ENCODE measurements at regions not wholly inside any gene's neighbourhood (a gene's known extent, or its start where the extent isn't known, plus 50 kb on each side); places are given as distances from the start of the nearest gene placed in this dataset.
A peak's percentile ranks its signal among the peaks of the same experiment; 100 is the strongest.

DNA sequence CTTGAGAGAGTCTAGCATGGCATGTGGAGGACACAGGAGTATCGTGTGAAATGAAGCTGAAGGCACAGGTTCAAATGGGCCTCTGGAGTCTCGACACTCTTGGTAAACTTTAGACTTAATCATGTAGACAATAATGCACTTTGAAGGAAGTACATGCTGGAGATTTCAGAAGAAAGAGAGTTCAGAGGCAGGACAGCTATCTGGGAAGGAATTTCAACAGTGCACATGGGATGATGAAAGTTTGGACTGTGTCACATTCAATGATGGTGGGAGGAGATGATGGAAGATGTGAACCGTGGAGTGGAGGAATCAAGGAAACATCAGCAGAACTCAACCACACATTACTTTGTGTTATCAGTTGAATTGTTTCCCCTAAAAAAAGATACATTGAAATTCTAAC, 88.6 kb upstream of the PAPPA start:
- DNase-seq = no peak

GRCh38 chr9:116066221-116066620, 87.4 kb upstream of the PAPPA start:
- no peak for DNase-seq

DNA sequence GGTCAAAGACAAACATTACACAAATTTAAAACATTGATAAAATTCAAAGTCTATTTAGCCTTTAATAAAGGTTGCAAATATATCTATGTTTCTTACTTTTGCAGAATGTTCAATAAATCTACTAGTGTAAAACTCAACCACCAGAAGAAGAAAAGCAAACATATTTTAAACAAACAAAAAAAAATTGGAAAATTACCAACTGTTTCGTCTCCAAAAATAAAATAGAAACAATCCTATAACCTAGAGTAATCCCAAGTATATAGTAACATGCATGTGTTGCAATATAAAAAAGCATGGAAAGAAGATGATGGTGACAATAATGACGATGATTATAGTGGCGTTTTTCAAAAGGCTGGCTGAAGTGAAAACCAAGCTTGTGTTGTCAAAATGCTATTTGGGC, 86.0 kb upstream of the PAPPA start:
- DNase-seq = no peak

- DNase-seq = no peak
These were observed 83.2 kb upstream of the PAPPA start for GRCh38 chr9:116070256-116070914.

DNA sequence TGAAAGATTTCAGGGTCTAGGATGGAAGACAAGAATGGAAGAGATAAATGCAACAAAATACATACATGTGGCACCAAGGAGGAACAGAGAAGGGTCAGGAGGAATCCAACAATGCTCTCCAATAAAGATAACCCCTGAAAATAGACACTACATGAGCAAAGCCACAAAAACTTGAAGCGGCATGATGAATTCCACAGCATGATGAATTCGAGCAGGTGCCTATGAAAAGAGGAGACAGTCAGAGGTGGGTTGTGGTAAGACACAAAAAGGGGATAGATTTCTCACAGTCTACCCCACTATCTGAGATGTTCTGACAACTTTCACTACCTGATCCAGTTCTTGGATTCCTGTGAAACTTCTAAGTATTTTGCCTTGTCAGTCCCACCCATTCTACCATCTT, 81.5 kb upstream of the PAPPA start:
- no peak for DNase-seq

GRCh38 chr9:116073826-116074225, 79.8 kb upstream of the PAPPA start:
- no peak for DNase-seq

GRCh38 chr9:116074658-116075057, 78.9 kb upstream of the PAPPA start:
- no peak for DNase-seq

- no peak for DNase-seq
These were observed 78.4 kb upstream of the PAPPA start for GRCh38 chr9:116075191-116075590.

GRCh38 chr9:116078640-116079039, 75.0 kb upstream of the PAPPA start:
- no peak for DNase-seq

DNA sequence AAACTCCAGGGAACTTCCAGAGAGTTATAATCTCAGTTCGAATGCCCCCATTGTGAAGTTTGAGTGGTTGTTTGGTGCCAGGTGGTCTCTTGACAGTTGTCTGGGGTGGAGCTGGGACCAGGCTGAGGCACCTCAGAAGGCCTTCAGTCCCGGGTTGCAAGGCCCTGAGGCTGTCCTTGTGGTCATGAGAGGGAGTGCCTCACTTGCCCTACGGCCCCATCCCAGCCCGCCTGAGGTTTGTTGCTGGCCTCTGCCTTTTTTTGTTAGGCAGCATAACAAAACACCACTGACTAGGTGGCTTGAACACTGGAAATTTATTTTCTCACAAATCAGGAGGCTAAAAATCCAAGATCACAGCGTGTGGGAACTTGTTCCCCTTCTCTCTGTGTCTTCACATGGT, 73.0 kb upstream of the PAPPA start:
- DNase-seq = no peak

DNA sequence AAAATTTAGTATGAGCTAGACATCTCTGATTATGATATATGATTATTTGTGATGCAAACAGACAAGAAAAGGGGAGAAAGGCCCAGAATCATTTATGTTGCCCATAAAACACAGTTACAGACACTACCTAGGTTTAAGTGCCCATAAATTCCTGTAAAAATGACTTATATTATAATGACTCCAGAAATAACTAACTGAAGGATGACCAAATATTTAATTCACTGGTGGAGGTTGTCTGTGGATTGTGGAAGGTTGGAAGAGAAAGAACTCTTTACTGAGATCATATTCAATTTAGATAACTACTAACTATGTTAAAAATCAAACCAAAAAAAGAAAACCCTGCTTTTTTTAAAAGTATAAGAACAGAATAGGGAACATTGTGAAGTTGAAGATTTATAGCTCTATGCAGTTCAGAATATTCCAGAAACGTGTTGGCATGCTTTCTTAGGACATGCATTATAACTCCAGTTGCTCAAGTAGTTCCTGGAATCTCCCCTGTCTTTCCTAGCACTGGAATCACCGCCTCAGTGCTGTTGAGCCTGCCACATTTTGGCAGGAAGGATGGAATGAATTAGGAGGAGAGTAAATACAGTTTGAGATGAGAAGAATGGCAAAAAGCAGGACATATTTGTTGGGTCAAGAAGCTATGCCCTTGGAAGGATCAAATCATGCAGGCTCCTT, 72.0 kb upstream of the PAPPA start:
- no peak for DNase-seq

DNA sequence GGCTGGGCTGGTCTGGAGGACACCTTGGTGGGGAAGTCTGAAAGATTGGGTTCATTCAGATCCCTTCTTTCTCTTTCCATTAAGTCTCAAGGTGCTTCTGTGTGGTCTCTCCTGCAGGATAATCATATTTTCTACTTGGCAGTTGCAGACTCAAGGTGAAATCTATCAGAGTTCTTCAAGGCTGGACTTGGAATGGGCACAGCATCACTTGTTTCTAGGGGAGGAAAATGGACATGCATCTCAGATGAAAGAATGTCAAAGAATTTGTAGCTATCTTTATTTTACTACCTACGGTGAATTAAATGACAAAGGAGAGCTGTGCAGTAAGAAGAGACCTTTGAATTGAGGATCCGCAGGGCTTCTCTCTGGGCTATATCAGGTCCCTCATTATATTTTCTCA, 69.8 kb upstream of the PAPPA start:
- no peak for DNase-seq

- DNase-seq = no peak
These were observed 69.1 kb upstream of the PAPPA start for GRCh38 chr9:116084497-116084896.

DNA sequence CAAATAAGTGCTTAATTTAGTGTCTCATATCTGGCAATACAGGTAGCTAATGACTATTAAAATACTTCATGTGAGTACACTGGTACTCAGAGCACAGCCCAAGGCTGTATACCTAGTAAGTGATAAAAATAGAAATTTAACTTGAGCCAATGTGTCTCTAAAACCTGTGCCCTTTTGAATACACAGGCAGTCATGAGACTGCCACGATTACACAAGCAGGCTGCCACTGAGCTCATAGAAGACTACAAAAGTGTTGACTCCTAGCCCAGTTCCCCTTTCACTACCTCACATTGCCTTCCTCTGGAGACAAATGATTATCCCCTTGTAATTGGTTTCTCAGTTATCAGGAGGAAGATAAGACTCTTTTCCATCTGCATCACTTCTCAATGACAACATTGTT, 66.3 kb upstream of the PAPPA start:
- peak; percentile 18 for DNase-seq

DNA sequence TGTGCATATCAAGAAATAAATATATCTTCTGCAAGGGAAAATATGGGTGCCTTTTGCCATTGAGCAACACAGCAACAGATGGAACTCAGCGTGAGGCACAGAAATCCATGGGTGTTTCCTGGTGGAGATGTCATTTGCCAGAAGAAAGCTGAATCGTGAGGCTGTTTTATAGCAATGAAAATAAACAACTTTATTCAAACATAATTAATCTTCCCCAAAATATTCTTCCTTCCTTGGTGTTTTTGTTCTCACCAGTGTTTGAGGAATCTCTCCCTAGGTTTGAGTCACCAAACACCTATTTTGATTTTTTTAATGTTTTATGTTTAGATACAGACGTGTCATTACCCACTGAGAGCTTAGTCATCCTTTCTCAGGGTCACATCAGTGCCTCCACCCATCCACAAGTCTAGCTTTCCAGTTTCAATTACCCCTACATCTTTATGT, 65.8 kb upstream of the PAPPA start:
- no peak for DNase-seq

- no peak for DNase-seq
These were observed 65.2 kb upstream of the PAPPA start for GRCh38 chr9:116088396-116088795.

DNA sequence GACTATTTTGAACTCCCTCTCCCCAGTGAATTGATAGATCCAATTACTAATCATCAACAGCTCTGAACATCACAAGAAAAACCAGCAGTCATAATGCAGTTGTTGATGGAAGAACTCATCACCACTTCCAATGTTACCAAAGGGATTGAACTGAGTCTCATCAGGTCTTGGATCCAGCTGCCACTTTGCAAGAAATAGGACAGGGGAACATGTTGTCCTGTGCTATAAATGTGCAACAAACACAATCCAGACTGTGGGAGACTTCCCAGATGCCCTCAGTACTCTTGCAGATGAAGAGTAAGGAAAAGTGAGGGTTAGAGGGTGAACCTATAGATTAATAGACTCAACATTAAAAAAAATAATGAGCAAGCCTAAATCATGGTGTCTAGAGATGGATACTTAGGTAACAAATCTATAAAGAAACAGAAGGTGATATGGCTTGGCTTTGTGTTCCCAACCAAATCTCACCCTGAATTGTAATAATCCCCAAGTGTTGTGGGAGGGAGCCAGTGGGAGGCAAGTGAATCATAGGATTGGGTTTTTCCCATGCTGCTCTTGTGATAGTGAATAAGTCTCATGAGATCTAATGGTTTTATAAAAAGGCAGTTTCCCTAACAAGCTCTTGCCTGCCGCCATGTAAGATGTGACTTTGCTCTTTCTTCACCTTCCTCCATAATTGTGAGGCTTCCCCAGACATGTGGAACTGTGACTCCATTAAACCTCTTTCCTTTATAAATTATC, 63.4 kb upstream of the PAPPA start:
- no peak for DNase-seq

- no peak for DNase-seq
These were observed 58.7 kb upstream of the PAPPA start for GRCh38 chr9:116094846-116095245.

- DNase-seq = no peak
These were observed 58.2 kb upstream of the PAPPA start for GRCh38 chr9:116095403-116095802.

- DNase-seq = no peak
These were observed 57.5 kb upstream of the PAPPA start for GRCh38 chr9:116096046-116096445.

- DNase-seq = no peak
These were observed 56.7 kb upstream of the PAPPA start for GRCh38 chr9:116096853-116097252.

DNA sequence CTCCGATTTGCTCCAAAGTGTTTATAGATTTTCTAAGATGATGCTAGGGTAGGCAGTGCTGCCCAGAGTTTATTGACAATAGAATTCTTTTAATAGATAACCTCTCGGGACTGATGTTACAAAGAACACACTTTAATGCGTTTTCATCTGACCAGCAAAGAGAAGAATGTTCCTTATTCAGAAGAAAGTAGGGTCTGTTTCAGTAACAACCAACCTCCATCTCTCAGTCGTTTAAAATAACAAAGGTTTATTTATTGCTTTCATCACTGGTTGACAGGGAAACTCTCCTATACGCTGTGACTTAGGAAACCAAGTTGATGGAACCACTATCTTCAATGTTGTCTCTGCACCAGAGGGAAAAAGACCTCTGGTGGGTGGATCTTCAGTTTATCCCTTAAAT, 55.1 kb upstream of the PAPPA start:
- no peak for DNase-seq

- DNase-seq = no peak
These were observed 53.8 kb upstream of the PAPPA start for GRCh38 chr9:116099821-116100220.

GRCh38 chr9:116100711-116101121, 52.9 kb upstream of the PAPPA start:
- DNase-seq = no peak

Data from suppressor macrophage treated with lipopolysaccharide for 4 hours (primary cell).